GM23338 (cell line): ENCODE measurements at regions not wholly inside any gene's neighbourhood (a gene's known extent, or its start where the extent isn't known, plus 50 kb on each side); places are given as distances from the start of the nearest gene placed in this dataset.

Source experiments
- ATAC-seq: fragments of 200-7000 bp; cut with Tn5 transposase; 3 replicates; pipeline ENCODE4 v1.9.1; 2020
- DNase-seq: peaks from one replicate; pipeline ENCODE4 v3.0.0-alpha.2; 2015; ENCODE audit warnings: low spot score
- H2AFZ ChIP-seq: fragments of 200-600 bp; sonication (generic); 2 replicates; pipeline ENCODE4 v1.8.0; 2016; ENCODE audit warnings: antibody characterized with exemption, mild to moderate bottlenecking, moderate library complexity
- H3F3A ChIP-seq: fragments of 200-600 bp; sonication (generic); replicated peaks from 2 replicates; pipeline ENCODE4 v1.8.0; 2017; ENCODE audit warnings: antibody characterized with exemption, mixed run types, low read depth
- H3K27ac ChIP-seq: fragments of 200-600 bp; sonication (generic); 2 replicates; pipeline ENCODE4 v1.6.1; 2016; ENCODE audit warnings: low read depth
- H3K27me3 ChIP-seq: fragments of 200-600 bp; sonication (generic); 2 replicates; pipeline ENCODE4 v1.8.0; 2016; ENCODE audit warnings: mild to moderate bottlenecking, mixed run types, moderate library complexity; ENCODE audit not compliant: insufficient read depth
- H3K36me3 ChIP-seq: fragments of 200-600 bp; sonication (generic); 2 replicates; pipeline ENCODE4 v1.8.0; 2016; ENCODE audit warnings: mild to moderate bottlenecking; ENCODE audit not compliant: insufficient read depth
- H3K4me1 ChIP-seq: fragments of 200-600 bp; sonication (generic); 2 replicates; pipeline ENCODE4 v1.8.0; 2016; ENCODE audit warnings: mild to moderate bottlenecking, moderate library complexity; ENCODE audit not compliant: insufficient read depth
- H3K4me2 ChIP-seq: fragments of 200-600 bp; sonication (generic); 2 replicates; pipeline ENCODE4 v1.7.1; 2017; ENCODE audit warnings: mixed run types
- H3K4me3 ChIP-seq: fragments of 200-600 bp; sonication (generic); 2 replicates; pipeline ENCODE4 v1.6.1; 2016; ENCODE audit warnings: mixed run types
- H3K79me2 ChIP-seq: fragments of 200-600 bp; sonication (generic); replicated peaks from 2 replicates; pipeline ENCODE4 v1.8.0; 2017; ENCODE audit warnings: mild to moderate bottlenecking; ENCODE audit not compliant: insufficient read depth
- H3K9me2 ChIP-seq: fragments of 200-600 bp; sonication (generic); 2 replicates; pipeline ENCODE4 v1.8.0; 2017; ENCODE audit not compliant: insufficient read depth
- H4K20me1 ChIP-seq: fragments of 200-600 bp; sonication (generic); replicated peaks from 2 replicates; pipeline ENCODE4 v1.8.0; 2017; ENCODE audit warnings: mild to moderate bottlenecking; ENCODE audit not compliant: insufficient read depth
- H3K27ac Mint-ChIP-seq: 2 replicates; pipeline ENCODE4 v1.8.0; 2020; ENCODE audit warnings: inconsistent platforms, mild to moderate bottlenecking, moderate library complexity, mixed read lengths
- H3K27me3 Mint-ChIP-seq: 3 replicates; pipeline ENCODE4 v1.8.0; 2022; ENCODE audit warnings: low read depth, mild to moderate bottlenecking, moderate library complexity, mixed read lengths, inconsistent platforms; ENCODE audit not compliant: insufficient read depth, poor library complexity
- H3K36me3 Mint-ChIP-seq: 3 replicates; pipeline ENCODE4 v1.8.0; 2021; ENCODE audit warnings: low read depth, mild to moderate bottlenecking, inconsistent platforms, moderate library complexity, mixed read lengths
- H3K4me1 Mint-ChIP-seq: 3 replicates; pipeline ENCODE4 v1.8.0; 2020; ENCODE audit warnings: mild to moderate bottlenecking, inconsistent platforms, mixed read lengths
- H3K4me3 Mint-ChIP-seq: 3 replicates; pipeline ENCODE4 v1.8.0; 2021; ENCODE audit warnings: moderate library complexity, mild to moderate bottlenecking, inconsistent platforms, mixed read lengths
- H3K9me3 Mint-ChIP-seq: 3 replicates; pipeline ENCODE4 v1.8.0; 2020; ENCODE audit warnings: moderate library complexity, mild to moderate bottlenecking, inconsistent platforms, mixed read lengths
- CTCF ChIP-seq, 2 experiments: fragments of 200-600 bp in 1 of 2; sonication (generic) in 1 of 2; conservative IDR thresholded peaks; 2 replicates each; pipeline versions ENCODE4 v1.5.1 to v1.6.1; 2016 to 2017; ENCODE audit warnings: antibody characterized with exemption in 2 of 2, low read depth in 2 of 2, mild to moderate bottlenecking in 2 of 2, moderate library complexity in 1 of 2
- ETS1 ChIP-seq: IDR thresholded peaks from 2 replicates; pipeline ENCODE4 v1.6.1; 2016; ENCODE audit warnings: antibody characterized with exemption
- EZH2 ChIP-seq: fragments of 200-600 bp; sonication (generic); IDR thresholded peaks from one replicate; pipeline ENCODE4 v1.8.0; 2017; ENCODE audit warnings: antibody characterized with exemption, mild to moderate bottlenecking, low read depth; ENCODE audit not compliant: unreplicated experiment
- EZH2phosphoT487 ChIP-seq: fragments of 200-600 bp; sonication (generic); IDR thresholded peaks from one replicate; pipeline ENCODE4 v1.8.1; 2018; ENCODE audit warnings: antibody characterized with exemption; ENCODE audit not compliant: unreplicated experiment
- JUNB ChIP-seq: IDR thresholded peaks from one replicate; pipeline ENCODE4 v1.6.1; 2016; ENCODE audit warnings: antibody characterized with exemption; ENCODE audit not compliant: unreplicated experiment
- NANOG ChIP-seq: IDR thresholded peaks from 2 replicates; pipeline ENCODE4 v1.6.1; 2016; ENCODE audit warnings: antibody characterized with exemption, borderline replicate concordance
- POLR2AphosphoS5 ChIP-seq: IDR thresholded peaks from 2 replicates; pipeline ENCODE4 v1.6.1; 2016; ENCODE audit warnings: antibody characterized with exemption, low read depth
- REST ChIP-seq: IDR thresholded peaks from one replicate; pipeline ENCODE4 v1.6.1; 2018; ENCODE audit warnings: antibody characterized with exemption; ENCODE audit not compliant: unreplicated experiment
- STAT1 ChIP-seq: IDR thresholded peaks from one replicate; pipeline ENCODE4 v1.6.1; 2016; ENCODE audit warnings: antibody characterized with exemption; ENCODE audit not compliant: unreplicated experiment
- ZNF114 ChIP-seq: fragments of 250-450 bp; sonication (Bioruptor Pico); IDR thresholded peaks from 2 replicates; pipeline ENCODE4 v1.5.0; 2020; ENCODE audit warnings: mild to moderate bottlenecking, moderate library complexity
- ZNF331 ChIP-seq: fragments of 250-450 bp; sonication (Bioruptor Pico); IDR thresholded peaks from 2 replicates; pipeline ENCODE4 v1.5.0; 2020; ENCODE audit warnings: low read depth, mild to moderate bottlenecking, moderate library complexity
- TF ChIP-seq, protein P1 (sequence below): fragments of 250-450 bp; sonication (Bioruptor Pico); IDR thresholded peaks from 2 replicates; pipeline ENCODE4 v1.5.0; 2020; ENCODE audit warnings: mild to moderate bottlenecking, moderate library complexity

- ATAC-seq = no peak
- H3F3A ChIP-seq = no peaks in the 10 kb centered on the region
- DNase-seq = no peak
Observed at GRCh38 chr14:56972948-56973347, 162.7 kb upstream of the OTX2 start.

More at GRCh38 chr14:56972948-56973347, 162.7 kb upstream of the OTX2 start:
- no peak overlapping the region for H3K4me2 ChIP-seq
- no peaks in the 10 kb centered on the region for H3K9me2 ChIP-seq
- H4K20me1 ChIP-seq = no peaks in the 10 kb centered on the region
- peaks cover 1% of the 10 kb centered on the region for H3K27me3 Mint-ChIP-seq
- peaks cover 12% of the 10 kb centered on the region for H3K4me1 Mint-ChIP-seq
- no peaks in the 10 kb centered on the region for H3K27me3 ChIP-seq
- no peaks in the 10 kb centered on the region for H3K79me2 ChIP-seq
- no peak overlapping the region for H3K27ac Mint-ChIP-seq
- TF ChIP-seq NANOG (no peak), CTCF (conservative IDR thresholded peaks at IDR 0.05; ENCODE audit: low read depth in 2 of 2) (no peak), POLR2AphosphoS5 (no peak), ZNF331 (CRISPR knock-in tag) (no peak), JUNB (no peak), EZH2phosphoT487 (no peak), REST (no peak), ETS1 (no peak), ZNF114 (CRISPR knock-in tag) (no peak), STAT1 (no peak), EZH2 (no peak)
- TF ChIP-seq, protein P1, sequence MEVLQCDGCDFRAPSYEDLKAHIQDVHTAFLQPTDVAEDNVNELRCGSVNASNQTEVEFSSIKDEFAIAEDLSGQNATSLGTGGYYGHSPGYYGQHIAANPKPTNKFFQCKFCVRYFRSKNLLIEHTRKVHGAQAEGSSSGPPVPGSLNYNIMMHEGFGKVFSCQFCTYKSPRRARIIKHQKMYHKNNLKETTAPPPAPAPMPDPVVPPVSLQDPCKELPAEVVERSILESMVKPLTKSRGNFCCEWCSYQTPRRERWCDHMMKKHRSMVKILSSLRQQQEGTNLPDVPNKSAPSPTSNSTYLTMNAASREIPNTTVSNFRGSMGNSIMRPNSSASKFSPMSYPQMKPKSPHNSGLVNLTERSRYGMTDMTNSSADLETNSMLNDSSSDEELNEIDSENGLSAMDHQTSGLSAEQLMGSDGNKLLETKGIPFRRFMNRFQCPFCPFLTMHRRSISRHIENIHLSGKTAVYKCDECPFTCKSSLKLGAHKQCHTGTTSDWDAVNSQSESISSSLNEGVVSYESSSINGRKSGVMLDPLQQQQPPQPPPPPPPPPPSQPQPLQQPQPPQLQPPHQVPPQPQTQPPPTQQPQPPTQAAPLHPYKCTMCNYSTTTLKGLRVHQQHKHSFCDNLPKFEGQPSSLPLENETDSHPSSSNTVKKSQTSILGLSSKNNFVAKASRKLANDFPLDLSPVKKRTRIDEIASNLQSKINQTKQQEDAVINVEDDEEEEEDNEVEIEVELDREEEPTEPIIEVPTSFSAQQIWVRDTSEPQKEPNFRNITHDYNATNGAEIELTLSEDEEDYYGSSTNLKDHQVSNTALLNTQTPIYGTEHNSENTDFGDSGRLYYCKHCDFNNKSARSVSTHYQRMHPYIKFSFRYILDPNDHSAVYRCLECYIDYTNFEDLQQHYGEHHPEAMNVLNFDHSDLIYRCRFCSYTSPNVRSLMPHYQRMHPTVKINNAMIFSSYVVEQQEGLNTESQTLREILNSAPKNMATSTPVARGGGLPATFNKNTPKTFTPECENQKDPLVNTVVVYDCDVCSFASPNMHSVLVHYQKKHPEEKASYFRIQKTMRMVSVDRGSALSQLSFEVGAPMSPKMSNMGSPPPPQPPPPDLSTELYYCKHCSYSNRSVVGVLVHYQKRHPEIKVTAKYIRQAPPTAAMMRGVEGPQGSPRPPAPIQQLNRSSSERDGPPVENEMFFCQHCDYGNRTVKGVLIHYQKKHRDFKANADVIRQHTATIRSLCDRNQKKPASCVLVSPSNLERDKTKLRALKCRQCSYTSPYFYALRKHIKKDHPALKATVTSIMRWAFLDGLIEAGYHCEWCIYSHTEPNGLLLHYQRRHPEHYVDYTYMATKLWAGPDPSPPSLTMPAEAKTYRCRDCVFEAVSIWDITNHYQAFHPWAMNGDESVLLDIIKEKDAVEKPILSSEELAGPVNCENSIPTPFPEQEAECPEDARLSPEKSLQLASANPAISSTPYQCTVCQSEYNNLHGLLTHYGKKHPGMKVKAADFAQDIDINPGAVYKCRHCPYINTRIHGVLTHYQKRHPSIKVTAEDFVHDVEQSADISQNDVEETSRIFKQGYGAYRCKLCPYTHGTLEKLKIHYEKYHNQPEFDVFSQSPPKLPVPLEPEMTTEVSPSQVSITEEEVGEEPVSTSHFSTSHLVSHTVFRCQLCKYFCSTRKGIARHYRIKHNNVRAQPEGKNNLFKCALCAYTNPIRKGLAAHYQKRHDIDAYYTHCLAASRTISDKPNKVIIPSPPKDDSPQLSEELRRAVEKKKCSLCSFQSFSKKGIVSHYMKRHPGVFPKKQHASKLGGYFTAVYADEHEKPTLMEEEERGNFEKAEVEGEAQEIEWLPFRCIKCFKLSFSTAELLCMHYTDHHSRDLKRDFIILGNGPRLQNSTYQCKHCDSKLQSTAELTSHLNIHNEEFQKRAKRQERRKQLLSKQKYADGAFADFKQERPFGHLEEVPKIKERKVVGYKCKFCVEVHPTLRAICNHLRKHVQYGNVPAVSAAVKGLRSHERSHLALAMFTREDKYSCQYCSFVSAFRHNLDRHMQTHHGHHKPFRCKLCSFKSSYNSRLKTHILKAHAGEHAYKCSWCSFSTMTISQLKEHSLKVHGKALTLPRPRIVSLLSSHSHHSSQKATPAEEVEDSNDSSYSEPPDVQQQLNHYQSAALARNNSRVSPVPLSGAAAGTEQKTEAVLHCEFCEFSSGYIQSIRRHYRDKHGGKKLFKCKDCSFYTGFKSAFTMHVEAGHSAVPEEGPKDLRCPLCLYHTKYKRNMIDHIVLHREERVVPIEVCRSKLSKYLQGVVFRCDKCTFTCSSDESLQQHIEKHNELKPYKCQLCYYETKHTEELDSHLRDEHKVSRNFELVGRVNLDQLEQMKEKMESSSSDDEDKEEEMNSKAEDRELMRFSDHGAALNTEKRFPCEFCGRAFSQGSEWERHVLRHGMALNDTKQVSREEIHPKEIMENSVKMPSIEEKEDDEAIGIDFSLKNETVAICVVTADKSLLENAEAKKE (CRISPR knock-in tag) = no peak
- no peaks in the 10 kb centered on the region for H3K4me1 ChIP-seq
- H3K36me3 ChIP-seq = no peaks in the 10 kb centered on the region
- H3K9me3 Mint-ChIP-seq = no peaks in the 10 kb centered on the region
- H3K4me3 Mint-ChIP-seq = no peak overlapping the region
- H3K36me3 Mint-ChIP-seq = no peaks in the 10 kb centered on the region
- H3K27ac ChIP-seq = no peak overlapping the region
- no peak overlapping the region for H2AFZ ChIP-seq
- no peak overlapping the region for H3K4me3 ChIP-seq
